WTC11 (cell line): ENCODE measurements at regions not wholly inside any gene's neighbourhood (a gene's known extent, or its start where the extent isn't known, plus 50 kb on each side); places are given as distances from the start of the nearest gene placed in this dataset.
A peak's percentile ranks its signal among the peaks of the same experiment; 100 is the strongest.

Experiments used
- ATAC-seq: fragments of 200-7000 bp; cut with Tn5 transposase; 2 replicates; pipeline ENCODE4 v1.10.0; 2021; ENCODE audit warnings: mild to moderate bottlenecking, moderate library complexity
- CTCF ChIA-PET: fragments of 300-600 bp; sonication (Branson Sonifier 250); formaldehyde crosslinking; loops from one replicate; lab custom pipeline; 2021; ENCODE audit warnings: antibody characterized with exemption; lab: Charles Lee
- POLR2A ChIA-PET: fragments of 350-600 bp; sonication (Branson Sonifier 250); formaldehyde crosslinking; loops from one replicate; lab custom pipeline; 2021; ENCODE audit warnings: antibody characterized with exemption; lab: Charles Lee
- DNase-seq: peaks from one replicate; pipeline ENCODE4 v3.0.0; 2021; ENCODE audit warnings: low spot score
- H3K27ac Mint-ChIP-seq: 2 replicates; pipeline ENCODE4 v1.8.0; 2021; ENCODE audit warnings: mixed read lengths
- H3K27me3 Mint-ChIP-seq: 2 replicates; pipeline ENCODE4 v1.8.0; 2021; ENCODE audit warnings: low read depth, mild to moderate bottlenecking, moderate library complexity, mixed read lengths
- H3K36me3 Mint-ChIP-seq: 2 replicates; pipeline ENCODE4 v1.8.0; 2021; ENCODE audit warnings: mixed read lengths
- H3K4me1 Mint-ChIP-seq: 2 replicates; pipeline ENCODE4 v1.8.0; 2022; ENCODE audit warnings: mixed read lengths
- H3K4me3 Mint-ChIP-seq: 2 replicates; pipeline ENCODE4 v1.8.0; 2021; ENCODE audit warnings: mild to moderate bottlenecking, moderate library complexity, mixed read lengths
- H3K9me3 Mint-ChIP-seq: 2 replicates; pipeline ENCODE4 v1.8.0; 2021; ENCODE audit warnings: mixed read lengths
- CBFB ChIP-seq: sonication (generic); formaldehyde crosslinking; IDR thresholded peaks from 2 replicates; pipeline ENCODE4 v1.8.1; 2022; ENCODE audit warnings: mild to moderate bottlenecking, low read depth, missing genetic modification reagents
- CREM ChIP-seq: sonication (generic); formaldehyde crosslinking; IDR thresholded peaks from 2 replicates; pipeline ENCODE4 v1.8.1; 2022; ENCODE audit warnings: mild to moderate bottlenecking, missing genetic modification reagents, moderate library complexity
- FOXP1 ChIP-seq: sonication (generic); formaldehyde crosslinking; IDR thresholded peaks from 2 replicates; pipeline ENCODE4 v1.8.0; 2022; ENCODE audit warnings: missing genetic modification reagents, mild to moderate bottlenecking, moderate library complexity, borderline replicate concordance
- HMGA2 ChIP-seq: fragments of 250-450 bp; sonication (Bioruptor Pico); IDR thresholded peaks from 2 replicates; pipeline ENCODE4 v1.4.0; 2021; ENCODE audit warnings: mild to moderate bottlenecking, moderate library complexity
- JUN ChIP-seq: sonication (generic); formaldehyde crosslinking; IDR thresholded peaks from 2 replicates; pipeline ENCODE4 v1.8.0; 2023; ENCODE audit warnings: mild to moderate bottlenecking, missing genetic modification reagents
- PRRX2 ChIP-seq: fragments of 250-450 bp; sonication (Bioruptor Pico); IDR thresholded peaks from 2 replicates; pipeline ENCODE4 v1.8.0; 2021; ENCODE audit warnings: mild to moderate bottlenecking
- RELA ChIP-seq: sonication (generic); formaldehyde crosslinking; IDR thresholded peaks from 2 replicates; pipeline ENCODE4 v1.8.1; 2022; ENCODE audit warnings: missing genetic modification reagents, mild to moderate bottlenecking, borderline replicate concordance
- SMAD3 ChIP-seq: sonication (generic); formaldehyde crosslinking; IDR thresholded peaks from 2 replicates; pipeline ENCODE4 v1.8.0; 2022; ENCODE audit warnings: missing genetic modification reagents, mild to moderate bottlenecking, borderline replicate concordance
- SOX15 ChIP-seq: fragments of 250-450 bp; sonication (Bioruptor Pico); IDR thresholded peaks from 2 replicates; pipeline ENCODE4 v1.9.0; 2021; ENCODE audit warnings: mild to moderate bottlenecking
- TCF7 ChIP-seq: sonication (generic); formaldehyde crosslinking; IDR thresholded peaks from 2 replicates; pipeline ENCODE4 v1.8.0; 2022; ENCODE audit warnings: mild to moderate bottlenecking, low read depth, missing genetic modification reagents, moderate library complexity
- TEAD1 ChIP-seq: sonication (generic); formaldehyde crosslinking; IDR thresholded peaks from 2 replicates; pipeline ENCODE4 v1.8.0; 2022; ENCODE audit warnings: mild to moderate bottlenecking, missing genetic modification reagents
- ZBTB21 ChIP-seq: sonication (generic); formaldehyde crosslinking; IDR thresholded peaks from 2 replicates; pipeline ENCODE4 v1.8.1; 2023; ENCODE audit warnings: mild to moderate bottlenecking, missing genetic modification reagents, borderline replicate concordance
- ZNF263 ChIP-seq: sonication (generic); formaldehyde crosslinking; IDR thresholded peaks from 2 replicates; pipeline ENCODE4 v1.8.1; 2022; ENCODE audit warnings: low read depth, mild to moderate bottlenecking, moderate library complexity, missing genetic modification reagents
- TF ChIP-seq, protein P1 (sequence below): sonication (generic); formaldehyde crosslinking; IDR thresholded peaks from 2 replicates; pipeline ENCODE4 v1.8.1; 2023; ENCODE audit warnings: mild to moderate bottlenecking, missing genetic modification reagents, moderate library complexity
- TF ChIP-seq, protein P2 (sequence below): fragments of 250-450 bp; sonication (Bioruptor Pico); IDR thresholded peaks from 2 replicates; pipeline ENCODE4 v1.9.0; 2021; ENCODE audit warnings: moderate library complexity, mild to moderate bottlenecking, inconsistent platforms, borderline replicate concordance
- TF ChIP-seq, protein P3 (sequence below): fragments of 250-450 bp; sonication (Bioruptor Pico); IDR thresholded peaks from 2 replicates; pipeline ENCODE4 v1.9.0; 2021; ENCODE audit warnings: mild to moderate bottlenecking, borderline replicate concordance
- TF ChIP-seq, protein P4 (sequence below): fragments of 250-450 bp; sonication (Bioruptor Pico); conservative IDR thresholded peaks from 2 replicates; pipeline ENCODE4 v1.9.0; 2021; ENCODE audit warnings: mild to moderate bottlenecking
- TF ChIP-seq, protein P5 (sequence below): fragments of 250-450 bp; sonication (Bioruptor Pico); IDR thresholded peaks from 2 replicates; pipeline ENCODE4 v2.1.2; 2022; ENCODE audit warnings: mild to moderate bottlenecking, moderate library complexity
- TF ChIP-seq, protein P6 (sequence below): fragments of 250-450 bp; sonication (Bioruptor Pico); IDR thresholded peaks from 2 replicates; pipeline ENCODE4 v1.8.0; 2021; ENCODE audit warnings: mild to moderate bottlenecking
- TF ChIP-seq, protein P7 (sequence below): sonication (generic); formaldehyde crosslinking; IDR thresholded peaks from 2 replicates; pipeline ENCODE4 v1.8.0; 2023; ENCODE audit warnings: mild to moderate bottlenecking, missing genetic modification reagents

DNA sequence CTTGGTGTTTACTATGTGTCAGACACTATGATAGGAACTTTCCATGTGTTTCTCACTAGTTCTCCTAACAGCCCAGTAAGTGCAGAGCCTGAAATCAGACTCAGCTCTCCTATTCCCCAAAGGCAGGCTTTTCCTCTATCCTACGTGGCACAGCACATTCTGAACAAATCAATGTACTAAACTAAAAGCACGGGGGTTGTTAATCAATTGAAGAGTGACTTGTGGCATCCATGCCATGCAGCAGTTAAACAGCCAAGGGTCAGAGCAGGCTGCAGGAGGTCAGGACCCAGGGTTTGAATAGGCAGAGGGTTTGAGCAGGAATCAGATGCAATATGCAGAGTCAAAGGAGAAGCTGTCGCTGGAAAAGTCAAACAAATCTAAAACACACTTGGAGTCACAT lies 289.7 kb upstream of the LDB2 start:
- CTCF ChIA-PET = no interaction called here
- H3K4me3 Mint-ChIP-seq = no peak overlapping the region

DNA sequence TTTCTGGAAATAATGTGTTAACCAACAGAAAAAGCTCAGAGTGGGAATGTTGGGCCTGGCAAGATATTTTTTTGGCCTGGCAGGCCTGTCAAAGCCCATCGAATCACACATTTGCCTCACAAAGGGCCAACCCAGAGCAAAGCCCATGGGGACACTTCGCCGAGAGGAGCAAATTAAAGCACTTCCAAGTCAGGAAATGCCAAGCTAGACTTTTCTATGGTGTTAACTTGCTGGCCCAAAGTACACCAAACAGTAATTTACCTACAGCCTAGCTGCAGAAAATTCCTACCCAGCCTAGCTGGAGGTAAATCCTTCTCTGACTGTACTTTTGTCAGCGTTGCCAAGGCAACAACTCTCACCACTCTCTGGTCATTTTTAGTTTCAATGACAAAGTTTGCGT lies 288.6 kb upstream of the LDB2 start:
- Mint-ChIP-seq H3K9me3 (peaks cover 21% of the 10 kb centered on the region), H3K4me1 (peaks cover 35% of the 10 kb centered on the region), H3K4me3 (no peak overlapping the region), H3K27ac (peak overlapping the region; percentile 33; the same call in 1 of the 2 replicates), H3K27me3 (peaks cover 3% of the 10 kb centered on the region), H3K36me3 (peaks cover 14% of the 10 kb centered on the region)
- ATAC-seq (peak; percentile 89), DNase-seq (no peak)
- POLR2A ChIA-PET = no interaction called here
- CTCF ChIA-PET = no interaction called here
- TF ChIP-seq, protein P1, sequence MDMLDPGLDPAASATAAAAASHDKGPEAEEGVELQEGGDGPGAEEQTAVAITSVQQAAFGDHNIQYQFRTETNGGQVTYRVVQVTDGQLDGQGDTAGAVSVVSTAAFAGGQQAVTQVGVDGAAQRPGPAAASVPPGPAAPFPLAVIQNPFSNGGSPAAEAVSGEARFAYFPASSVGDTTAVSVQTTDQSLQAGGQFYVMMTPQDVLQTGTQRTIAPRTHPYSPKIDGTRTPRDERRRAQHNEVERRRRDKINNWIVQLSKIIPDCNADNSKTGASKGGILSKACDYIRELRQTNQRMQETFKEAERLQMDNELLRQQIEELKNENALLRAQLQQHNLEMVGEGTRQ (CRISPR knock-in tag) = no peak
- TF ChIP-seq, protein P2, sequence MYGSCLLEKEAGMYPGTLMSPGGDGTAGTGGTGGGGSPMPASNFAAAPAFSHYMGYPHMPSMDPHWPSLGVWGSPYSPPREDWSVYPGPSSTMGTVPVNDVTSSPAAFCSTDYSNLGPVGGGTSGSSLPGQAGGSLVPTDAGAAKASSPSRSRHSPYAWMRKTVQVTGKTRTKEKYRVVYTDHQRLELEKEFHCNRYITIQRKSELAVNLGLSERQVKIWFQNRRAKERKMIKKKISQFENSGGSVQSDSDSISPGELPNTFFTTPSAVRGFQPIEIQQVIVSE = no peak
- TF ChIP-seq FOXP1 (CRISPR knock-in tag) (no peak), ZNF263 (no peak), SOX15 (CRISPR knock-in tag) (no peak), SMAD3 (CRISPR knock-in tag) (no peak), TEAD1 (CRISPR knock-in tag) (no peak), CREM (CRISPR knock-in tag) (no peak), HMGA2 (CRISPR knock-in tag) (no peak), JUN (CRISPR knock-in tag) (no peak), RELA (CRISPR knock-in tag) (no peak)
- TF ChIP-seq, protein P3, sequence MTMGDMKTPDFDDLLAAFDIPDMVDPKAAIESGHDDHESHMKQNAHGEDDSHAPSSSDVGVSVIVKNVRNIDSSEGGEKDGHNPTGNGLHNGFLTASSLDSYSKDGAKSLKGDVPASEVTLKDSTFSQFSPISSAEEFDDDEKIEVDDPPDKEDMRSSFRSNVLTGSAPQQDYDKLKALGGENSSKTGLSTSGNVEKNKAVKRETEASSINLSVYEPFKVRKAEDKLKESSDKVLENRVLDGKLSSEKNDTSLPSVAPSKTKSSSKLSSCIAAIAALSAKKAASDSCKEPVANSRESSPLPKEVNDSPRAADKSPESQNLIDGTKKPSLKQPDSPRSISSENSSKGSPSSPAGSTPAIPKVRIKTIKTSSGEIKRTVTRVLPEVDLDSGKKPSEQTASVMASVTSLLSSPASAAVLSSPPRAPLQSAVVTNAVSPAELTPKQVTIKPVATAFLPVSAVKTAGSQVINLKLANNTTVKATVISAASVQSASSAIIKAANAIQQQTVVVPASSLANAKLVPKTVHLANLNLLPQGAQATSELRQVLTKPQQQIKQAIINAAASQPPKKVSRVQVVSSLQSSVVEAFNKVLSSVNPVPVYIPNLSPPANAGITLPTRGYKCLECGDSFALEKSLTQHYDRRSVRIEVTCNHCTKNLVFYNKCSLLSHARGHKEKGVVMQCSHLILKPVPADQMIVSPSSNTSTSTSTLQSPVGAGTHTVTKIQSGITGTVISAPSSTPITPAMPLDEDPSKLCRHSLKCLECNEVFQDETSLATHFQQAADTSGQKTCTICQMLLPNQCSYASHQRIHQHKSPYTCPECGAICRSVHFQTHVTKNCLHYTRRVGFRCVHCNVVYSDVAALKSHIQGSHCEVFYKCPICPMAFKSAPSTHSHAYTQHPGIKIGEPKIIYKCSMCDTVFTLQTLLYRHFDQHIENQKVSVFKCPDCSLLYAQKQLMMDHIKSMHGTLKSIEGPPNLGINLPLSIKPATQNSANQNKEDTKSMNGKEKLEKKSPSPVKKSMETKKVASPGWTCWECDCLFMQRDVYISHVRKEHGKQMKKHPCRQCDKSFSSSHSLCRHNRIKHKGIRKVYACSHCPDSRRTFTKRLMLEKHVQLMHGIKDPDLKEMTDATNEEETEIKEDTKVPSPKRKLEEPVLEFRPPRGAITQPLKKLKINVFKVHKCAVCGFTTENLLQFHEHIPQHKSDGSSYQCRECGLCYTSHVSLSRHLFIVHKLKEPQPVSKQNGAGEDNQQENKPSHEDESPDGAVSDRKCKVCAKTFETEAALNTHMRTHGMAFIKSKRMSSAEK (CRISPR knock-in tag) = no peak
- TF ChIP-seq, protein P4, sequence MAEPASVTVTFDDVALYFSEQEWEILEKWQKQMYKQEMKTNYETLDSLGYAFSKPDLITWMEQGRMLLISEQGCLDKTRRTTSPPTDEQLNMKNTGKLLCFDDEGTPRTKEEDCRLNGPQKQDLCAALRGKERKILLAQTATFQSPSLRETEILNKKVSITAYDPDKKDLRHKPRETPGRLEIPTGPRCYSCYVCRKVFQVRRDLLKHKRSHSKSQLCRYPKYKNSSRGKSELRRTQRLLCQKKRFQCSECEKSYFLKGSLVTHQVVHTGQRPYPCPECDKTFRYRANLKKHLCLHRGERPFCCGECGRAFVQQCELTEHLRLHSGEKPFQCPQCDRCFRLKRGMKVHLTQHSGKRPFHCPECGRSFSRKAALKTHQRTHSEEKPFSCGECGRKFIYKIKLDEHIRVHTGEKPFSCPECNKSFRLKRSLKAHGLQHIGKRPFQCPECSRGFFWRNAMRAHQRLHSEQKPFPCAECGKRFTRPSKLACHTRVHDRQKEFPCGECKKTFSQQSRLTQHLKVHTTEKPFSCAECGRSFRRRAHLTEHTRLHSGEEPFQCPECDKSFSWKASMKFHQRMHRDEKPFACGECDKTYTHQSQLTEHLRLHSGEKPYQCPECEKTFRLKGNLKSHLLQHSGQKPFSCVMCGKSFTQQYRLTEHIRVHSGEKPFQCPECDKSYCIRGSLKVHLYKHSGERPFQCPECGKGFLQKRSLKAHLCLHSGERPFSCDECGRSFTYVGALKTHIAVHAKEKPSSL (CRISPR knock-in tag) = no peak
- TF ChIP-seq, protein P5, sequence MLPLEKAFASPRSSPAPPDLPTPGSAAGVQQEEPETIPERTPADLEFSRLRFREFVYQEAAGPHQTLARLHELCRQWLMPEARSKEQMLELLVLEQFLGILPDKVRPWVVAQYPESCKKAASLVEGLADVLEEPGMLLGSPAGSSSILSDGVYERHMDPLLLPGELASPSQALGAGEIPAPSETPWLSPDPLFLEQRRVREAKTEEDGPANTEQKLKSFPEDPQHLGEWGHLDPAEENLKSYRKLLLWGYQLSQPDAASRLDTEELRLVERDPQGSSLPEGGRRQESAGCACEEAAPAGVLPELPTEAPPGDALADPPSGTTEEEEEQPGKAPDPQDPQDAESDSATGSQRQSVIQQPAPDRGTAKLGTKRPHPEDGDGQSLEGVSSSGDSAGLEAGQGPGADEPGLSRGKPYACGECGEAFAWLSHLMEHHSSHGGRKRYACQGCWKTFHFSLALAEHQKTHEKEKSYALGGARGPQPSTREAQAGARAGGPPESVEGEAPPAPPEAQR (CRISPR knock-in tag) = no peak
- TF ChIP-seq, protein P6, sequence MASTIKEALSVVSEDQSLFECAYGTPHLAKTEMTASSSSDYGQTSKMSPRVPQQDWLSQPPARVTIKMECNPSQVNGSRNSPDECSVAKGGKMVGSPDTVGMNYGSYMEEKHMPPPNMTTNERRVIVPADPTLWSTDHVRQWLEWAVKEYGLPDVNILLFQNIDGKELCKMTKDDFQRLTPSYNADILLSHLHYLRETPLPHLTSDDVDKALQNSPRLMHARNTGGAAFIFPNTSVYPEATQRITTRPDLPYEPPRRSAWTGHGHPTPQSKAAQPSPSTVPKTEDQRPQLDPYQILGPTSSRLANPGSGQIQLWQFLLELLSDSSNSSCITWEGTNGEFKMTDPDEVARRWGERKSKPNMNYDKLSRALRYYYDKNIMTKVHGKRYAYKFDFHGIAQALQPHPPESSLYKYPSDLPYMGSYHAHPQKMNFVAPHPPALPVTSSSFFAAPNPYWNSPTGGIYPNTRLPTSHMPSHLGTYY (CRISPR knock-in tag) = no peak

More for the DNA sequence above, 289.7 kb upstream of the LDB2 start:
- Mint-ChIP-seq H3K4me1 (peaks cover 35% of the 10 kb centered on the region), H3K27me3 (peaks cover 3% of the 10 kb centered on the region), H3K36me3 (peaks cover 14% of the 10 kb centered on the region), H3K27ac (peak overlapping the region; percentile 1; the same call in 1 of the 2 replicates), H3K9me3 (peaks cover 25% of the 10 kb centered on the region)
- ATAC-seq (no peak; the same call in 1 of the 2 replicates), DNase-seq (no peak)
- TF ChIP-seq ZBTB21 (CRISPR knock-in tag) (no peak), TCF7 (CRISPR knock-in tag) (no peak), CBFB (CRISPR knock-in tag) (no peak), PRRX2 (CRISPR knock-in tag) (no peak)
- TF ChIP-seq, protein P6 (CRISPR knock-in tag) = no peak
- TF ChIP-seq, protein P7, sequence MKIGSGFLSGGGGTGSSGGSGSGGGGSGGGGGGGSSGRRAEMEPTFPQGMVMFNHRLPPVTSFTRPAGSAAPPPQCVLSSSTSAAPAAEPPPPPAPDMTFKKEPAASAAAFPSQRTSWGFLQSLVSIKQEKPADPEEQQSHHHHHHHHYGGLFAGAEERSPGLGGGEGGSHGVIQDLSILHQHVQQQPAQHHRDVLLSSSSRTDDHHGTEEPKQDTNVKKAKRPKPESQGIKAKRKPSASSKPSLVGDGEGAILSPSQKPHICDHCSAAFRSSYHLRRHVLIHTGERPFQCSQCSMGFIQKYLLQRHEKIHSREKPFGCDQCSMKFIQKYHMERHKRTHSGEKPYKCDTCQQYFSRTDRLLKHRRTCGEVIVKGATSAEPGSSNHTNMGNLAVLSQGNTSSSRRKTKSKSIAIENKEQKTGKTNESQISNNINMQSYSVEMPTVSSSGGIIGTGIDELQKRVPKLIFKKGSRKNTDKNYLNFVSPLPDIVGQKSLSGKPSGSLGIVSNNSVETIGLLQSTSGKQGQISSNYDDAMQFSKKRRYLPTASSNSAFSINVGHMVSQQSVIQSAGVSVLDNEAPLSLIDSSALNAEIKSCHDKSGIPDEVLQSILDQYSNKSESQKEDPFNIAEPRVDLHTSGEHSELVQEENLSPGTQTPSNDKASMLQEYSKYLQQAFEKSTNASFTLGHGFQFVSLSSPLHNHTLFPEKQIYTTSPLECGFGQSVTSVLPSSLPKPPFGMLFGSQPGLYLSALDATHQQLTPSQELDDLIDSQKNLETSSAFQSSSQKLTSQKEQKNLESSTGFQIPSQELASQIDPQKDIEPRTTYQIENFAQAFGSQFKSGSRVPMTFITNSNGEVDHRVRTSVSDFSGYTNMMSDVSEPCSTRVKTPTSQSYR = no peak
- POLR2A ChIA-PET = no interaction called here
